ENCODE measurements at regions not wholly inside any gene's neighbourhood (a gene's known extent, or its start where the extent isn't known, plus 50 kb on each side); places are given as distances from the start of the nearest gene placed in this dataset.

GRCh38 chr17:72566671-72567484 lies 446.1 kb downstream of the SOX9 start:
- H3K9me3 Mint-ChIP-seq: no peaks in the 10 kb centered on the region
- no peak overlapping the region for H3K27ac Mint-ChIP-seq
- H3K4me3 Mint-ChIP-seq: no peak overlapping the region
- 76 to 83% methylated on average over 4 to 7 of the region's 8 CpGs for WGBS, 2 experiments (ENCODE audit: insufficient coverage in 1 of 2, insufficient read length in 1 of 2)
- Histone ChIP-seq H3K27ac (ENCODE audit: low read depth, low read length) (no peak overlapping the region), H3K27me3 (ENCODE audit: control insufficient read depth, insufficient read depth, low read length, poor library complexity, severe bottlenecking) (no peaks in the 10 kb centered on the region), H3K9ac (ENCODE audit: extremely low read depth, low read length, poor library complexity, severe bottlenecking) (no peak overlapping the region), H3K4me1 (ENCODE audit: control insufficient read depth, insufficient read depth, low read length) (peaks cover 2% of the 10 kb centered on the region), H3K9me3 (ENCODE audit: control insufficient read depth, low read length) (no peaks in the 10 kb centered on the region), H3K36me3 (ENCODE audit: control insufficient read depth, insufficient read depth, low read length) (no peaks in the 10 kb centered on the region), H3K4me3 (ENCODE audit: low read length) (no peak overlapping the region)
- peaks cover 12% of the 10 kb centered on the region for H3K4me1 Mint-ChIP-seq
- no peaks in the 10 kb centered on the region for H3K36me3 Mint-ChIP-seq (ENCODE audit: low read depth)
- H3K27me3 Mint-ChIP-seq (ENCODE audit: insufficient read depth): peaks cover 8% of the 10 kb centered on the region
- TF ChIP-seq CTCF (conservative IDR thresholded peaks at IDR 0.05): no peak
- no peak for DNase-seq

- no peak overlapping the region for H3K27ac ChIP-seq (ENCODE audit: low read depth, low read length)
- Mint-ChIP-seq H3K9me3 (no peaks in the 10 kb centered on the region), H3K27me3 (ENCODE audit: insufficient read depth) (peaks cover 8% of the 10 kb centered on the region), H3K4me1 (peaks cover 20% of the 10 kb centered on the region), H3K27ac (no peak overlapping the region), H3K36me3 (ENCODE audit: low read depth) (no peaks in the 10 kb centered on the region), H3K4me3 (no peak overlapping the region)
- H3K9ac ChIP-seq (ENCODE audit: extremely low read depth, low read length, poor library complexity, severe bottlenecking): no peak overlapping the region
- H3K9me3 ChIP-seq (ENCODE audit: control insufficient read depth, low read length): no peaks in the 10 kb centered on the region
- H3K27me3 ChIP-seq (ENCODE audit: control insufficient read depth, insufficient read depth, low read length, poor library complexity, severe bottlenecking): no peaks in the 10 kb centered on the region
- H3K36me3 ChIP-seq (ENCODE audit: control insufficient read depth, insufficient read depth, low read length): no peaks in the 10 kb centered on the region
- no peak overlapping the region for H3K4me3 ChIP-seq (ENCODE audit: low read length)
- WGBS, 2 experiments (ENCODE audit: insufficient coverage in 1 of 2, insufficient read length in 1 of 2): 43 to 57% methylated on average over 1 to 2 of the region's 3 CpGs
- H3K4me1 ChIP-seq (ENCODE audit: control insufficient read depth, insufficient read depth, low read length): peaks cover 4% of the 10 kb centered on the region
- no peak for DNase-seq
- no peak for TF ChIP-seq CTCF (conservative IDR thresholded peaks at IDR 0.05)
These were observed 447.0 kb downstream of the SOX9 start for GRCh38 chr17:72567774-72568173.

- WGBS, 2 experiments (ENCODE audit: insufficient coverage in 1 of 2, insufficient read length in 1 of 2): 88 to 92% methylated on average over 5 to 18 of the region's 19 CpGs
- Histone ChIP-seq H3K4me1 (ENCODE audit: control insufficient read depth, insufficient read depth, low read length) (peaks cover 4% of the 10 kb centered on the region), H3K9ac (ENCODE audit: extremely low read depth, low read length, poor library complexity, severe bottlenecking) (no peak overlapping the region), H3K36me3 (ENCODE audit: control insufficient read depth, insufficient read depth, low read length) (no peaks in the 10 kb centered on the region), H3K27me3 (ENCODE audit: control insufficient read depth, insufficient read depth, low read length, poor library complexity, severe bottlenecking) (no peaks in the 10 kb centered on the region), H3K27ac (ENCODE audit: low read depth, low read length) (peak overlapping the region; percentile 57), H3K9me3 (ENCODE audit: control insufficient read depth, low read length) (no peaks in the 10 kb centered on the region), H3K4me3 (ENCODE audit: low read length) (no peak overlapping the region)
- Mint-ChIP-seq H3K4me1 (peaks cover 23% of the 10 kb centered on the region), H3K27ac (no peak overlapping the region), H3K4me3 (no peak overlapping the region), H3K9me3 (no peaks in the 10 kb centered on the region), H3K36me3 (ENCODE audit: low read depth) (no peaks in the 10 kb centered on the region), H3K27me3 (ENCODE audit: insufficient read depth) (peaks cover 18% of the 10 kb centered on the region)
- no peak for TF ChIP-seq CTCF (conservative IDR thresholded peaks at IDR 0.05)
- DNase-seq: no peak
These were observed 448.5 kb downstream of the SOX9 start for GRCh38 chr17:72569148-72569946.

Measured in endodermal cell (in vitro differentiated cells).